SK-N-MC (cell line): ENCODE measurements at regions not wholly inside any gene's neighbourhood (a gene's known extent, or its start where the extent isn't known, plus 50 kb on each side); places are given as distances from the start of the nearest gene placed in this dataset.

Source experiments
- DNase-seq: peaks from one replicate; pipeline ENCODE4 v3.0.0-alpha.2; 2011; ENCODE audit warnings: low read depth, low spot score
- H3K27ac ChIP-seq: fragments of 200-600 bp; sonication (generic); 2 replicates; pipeline ENCODE4 v1.5.1; 2016; ENCODE audit warnings: mixed run types
- H3K36me3 ChIP-seq: fragments of 200-600 bp; sonication (generic); 2 replicates; pipeline ENCODE4 v1.6.1; 2017; ENCODE audit warnings: antibody characterized with exemption, low read length, mixed read lengths; ENCODE audit not compliant: insufficient read depth
- H3K4me3 ChIP-seq: fragments of 200-600 bp; sonication (generic); 2 replicates; pipeline ENCODE4 v1.5.1; 2016
- H3K9ac ChIP-seq: fragments of 200-600 bp; sonication (generic); 2 replicates; pipeline ENCODE4 v1.8.0; 2017; ENCODE audit warnings: mixed run types, mixed read lengths; ENCODE audit not compliant: insufficient read length
- H3K9me3 ChIP-seq: fragments of 200-600 bp; sonication (generic); 2 replicates; pipeline ENCODE4 v1.6.1; 2017; ENCODE audit warnings: low read depth, mild to moderate bottlenecking, antibody characterized with exemption, low read length, moderate library complexity, mixed read lengths
- EZH2 ChIP-seq: fragments of 200-600 bp; sonication (generic); IDR thresholded peaks from one replicate; pipeline ENCODE4 v1.6.1; 2017; ENCODE audit warnings: antibody characterized with exemption
- FOXP2 ChIP-seq: optimal IDR thresholded peaks from 2 replicates; pipeline ENCODE3; 2011; ENCODE audit warnings: mild to moderate bottlenecking, moderate library complexity; ENCODE audit not compliant: insufficient read depth; ENCODE audit errors: extremely low read length, control extremely low read depth
- POLR2AphosphoS5 ChIP-seq: IDR thresholded peaks from 2 replicates; pipeline ENCODE4 v1.6.1; 2012; ENCODE audit warnings: mild to moderate bottlenecking, low read depth, low read length, borderline replicate concordance

- H3K4me3 ChIP-seq = no peak overlapping the region
- no peak overlapping the region for H3K9ac ChIP-seq
- no peaks in the 10 kb centered on the region for H3K36me3 ChIP-seq
- no peak for DNase-seq
- no peak for TF ChIP-seq EZH2
- TF ChIP-seq POLR2AphosphoS5 = no peak
- TF ChIP-seq FOXP2 = no peak
- H3K9me3 ChIP-seq = no peaks in the 10 kb centered on the region
- H3K27ac ChIP-seq = no peak overlapping the region
Observed at GRCh38 chr1:222263791-222264190, 284.1 kb downstream of the HHIPL2 start.

- TF ChIP-seq EZH2 = no peak
- no peak for TF ChIP-seq FOXP2
- TF ChIP-seq POLR2AphosphoS5 = no peak
- Histone ChIP-seq H3K4me3 (no peak overlapping the region), H3K9me3 (no peaks in the 10 kb centered on the region), H3K36me3 (no peaks in the 10 kb centered on the region), H3K27ac (no peak overlapping the region), H3K9ac (no peak overlapping the region)
- DNase-seq = no peak
Observed at GRCh38 chr1:222257027-222257426, 290.9 kb downstream of the HHIPL2 start.

- no peak for TF ChIP-seq POLR2AphosphoS5
- TF ChIP-seq EZH2 = no peak
- no peak for TF ChIP-seq FOXP2
- no peak overlapping the region for H3K27ac ChIP-seq
- H3K9ac ChIP-seq = no peak overlapping the region
- no peaks in the 10 kb centered on the region for H3K9me3 ChIP-seq
- no peak overlapping the region for H3K4me3 ChIP-seq
- H3K36me3 ChIP-seq = no peaks in the 10 kb centered on the region
- no peak for DNase-seq
Observed at GRCh38 chr1:222256058-222256457, 291.8 kb downstream of the HHIPL2 start.

GRCh38 chr1:222252788-222253187 is 295.1 kb downstream of the HHIPL2 start:
- Histone ChIP-seq H3K9ac (no peak overlapping the region), H3K36me3 (no peaks in the 10 kb centered on the region)
- no peak for TF ChIP-seq FOXP2
- no peak for TF ChIP-seq EZH2

GRCh38 chr1:222251847-222252246 is 296.1 kb downstream of the HHIPL2 start:
- H3K9ac ChIP-seq = no peak overlapping the region
- H3K9me3 ChIP-seq = no peaks in the 10 kb centered on the region
- H3K27ac ChIP-seq = no peak overlapping the region
- DNase-seq = no peak
- H3K36me3 ChIP-seq = no peaks in the 10 kb centered on the region
- TF ChIP-seq FOXP2 (no peak), EZH2 (no peak), POLR2AphosphoS5 (no peak)
- H3K4me3 ChIP-seq = no peak overlapping the region

More at GRCh38 chr1:222252788-222253187, 295.1 kb downstream of the HHIPL2 start:
- H3K27ac ChIP-seq = no peak overlapping the region
- DNase-seq = no peak
- no peak overlapping the region for H3K4me3 ChIP-seq
- no peaks in the 10 kb centered on the region for H3K9me3 ChIP-seq

- TF ChIP-seq POLR2AphosphoS5 (no peak), FOXP2 (no peak), EZH2 (no peak)
- Histone ChIP-seq H3K36me3 (no peaks in the 10 kb centered on the region), H3K9me3 (no peaks in the 10 kb centered on the region), H3K27ac (no peak overlapping the region), H3K4me3 (no peak overlapping the region), H3K9ac (no peak overlapping the region)
- DNase-seq = no peak
Observed at GRCh38 chr1:222250376-222250775, 297.5 kb downstream of the HHIPL2 start.

GRCh38 chr1:222247811-222248310 is 300.0 kb downstream of the HHIPL2 start:
- Histone ChIP-seq H3K27ac (no peak overlapping the region), H3K9ac (no peak overlapping the region), H3K9me3 (no peaks in the 10 kb centered on the region), H3K4me3 (no peak overlapping the region), H3K36me3 (no peaks in the 10 kb centered on the region)
- TF ChIP-seq POLR2AphosphoS5 (no peak), FOXP2 (no peak), EZH2 (no peak)
- no peak for DNase-seq

GRCh38 chr1:222247081-222247480 is 300.8 kb downstream of the HHIPL2 start:
- no peak overlapping the region for H3K9ac ChIP-seq
- no peak for DNase-seq
- no peaks in the 10 kb centered on the region for H3K9me3 ChIP-seq
- TF ChIP-seq EZH2 (no peak), FOXP2 (no peak), POLR2AphosphoS5 (no peak)
- no peak overlapping the region for H3K4me3 ChIP-seq
- no peak overlapping the region for H3K27ac ChIP-seq
- no peaks in the 10 kb centered on the region for H3K36me3 ChIP-seq

- Histone ChIP-seq H3K9me3 (no peaks in the 10 kb centered on the region), H3K36me3 (no peaks in the 10 kb centered on the region), H3K9ac (no peak overlapping the region), H3K4me3 (no peak overlapping the region), H3K27ac (no peak overlapping the region)
- DNase-seq = no peak
- TF ChIP-seq FOXP2 = no peak
- TF ChIP-seq EZH2 = no peak
- no peak for TF ChIP-seq POLR2AphosphoS5
Observed at GRCh38 chr1:222243902-222244301, 304.0 kb downstream of the HHIPL2 start.

GRCh38 chr1:222242492-222242891 is 305.4 kb downstream of the HHIPL2 start:
- DNase-seq = no peak
- Histone ChIP-seq H3K9me3 (no peaks in the 10 kb centered on the region), H3K27ac (no peak overlapping the region), H3K4me3 (no peak overlapping the region), H3K9ac (no peak overlapping the region), H3K36me3 (no peaks in the 10 kb centered on the region)
- no peak for TF ChIP-seq EZH2
- no peak for TF ChIP-seq POLR2AphosphoS5
- TF ChIP-seq FOXP2 = no peak
